ENCODE measurements at regions not wholly inside any gene's neighbourhood (a gene's known extent, or its start where the extent isn't known, plus 50 kb on each side); places are given as distances from the start of the nearest gene placed in this dataset.

DNA sequence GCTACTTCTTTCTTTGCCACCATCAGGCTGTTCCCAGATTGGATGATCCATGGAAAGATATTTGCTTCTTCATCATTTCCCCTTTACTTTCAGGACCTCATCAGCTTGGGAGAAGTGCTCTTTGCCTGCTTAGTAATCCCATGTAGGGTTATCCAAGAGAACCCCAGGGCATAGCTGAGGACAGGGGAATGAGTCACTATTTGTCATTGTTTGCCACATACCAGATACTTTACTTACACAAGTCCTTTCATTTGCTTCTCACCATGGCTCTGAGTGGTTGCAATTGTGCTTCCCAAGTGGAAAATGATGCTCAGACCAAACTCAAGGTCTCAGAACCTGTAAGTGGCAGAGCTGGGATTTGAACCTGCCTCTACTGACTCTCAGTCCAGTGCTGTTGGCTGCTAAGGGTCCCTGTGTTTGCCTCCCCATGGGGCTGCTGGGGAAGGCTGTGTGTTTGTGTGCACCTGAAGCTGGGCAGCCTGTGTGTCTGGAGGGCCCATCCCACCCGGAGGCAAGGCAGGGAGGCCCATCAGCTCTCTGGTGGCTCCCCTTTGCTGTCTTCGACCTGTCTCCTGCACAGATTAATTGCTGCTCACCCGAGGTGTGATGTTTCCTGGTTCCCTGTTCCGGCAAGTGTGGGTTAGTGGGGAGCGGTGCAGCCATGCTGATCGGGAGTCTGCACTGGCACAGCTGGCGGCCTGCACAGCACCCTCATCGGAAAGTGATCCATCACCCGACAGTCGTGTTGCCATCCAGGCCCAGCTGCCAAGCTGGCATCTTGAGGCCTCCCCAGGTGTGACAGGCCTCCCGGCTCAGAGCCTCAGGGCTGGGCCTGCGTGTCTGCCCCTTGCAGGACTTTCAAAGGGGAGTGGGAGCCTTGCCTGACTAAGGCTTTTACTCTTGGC, 228.8 kb downstream of the DHX35 start:
- no peak for DNase-seq (ENCODE audit: extremely low spot score)
- ChIA-PET POLR2A (no interaction called here), CTCF (interaction anchor here (0.9 to 1.5 kb wide), 2 partner anchors 11 to 78 kb away, joined by 3 read pairs; no protein-coding TSS in a partner anchor)
- TF ChIP-seq, protein P1, sequence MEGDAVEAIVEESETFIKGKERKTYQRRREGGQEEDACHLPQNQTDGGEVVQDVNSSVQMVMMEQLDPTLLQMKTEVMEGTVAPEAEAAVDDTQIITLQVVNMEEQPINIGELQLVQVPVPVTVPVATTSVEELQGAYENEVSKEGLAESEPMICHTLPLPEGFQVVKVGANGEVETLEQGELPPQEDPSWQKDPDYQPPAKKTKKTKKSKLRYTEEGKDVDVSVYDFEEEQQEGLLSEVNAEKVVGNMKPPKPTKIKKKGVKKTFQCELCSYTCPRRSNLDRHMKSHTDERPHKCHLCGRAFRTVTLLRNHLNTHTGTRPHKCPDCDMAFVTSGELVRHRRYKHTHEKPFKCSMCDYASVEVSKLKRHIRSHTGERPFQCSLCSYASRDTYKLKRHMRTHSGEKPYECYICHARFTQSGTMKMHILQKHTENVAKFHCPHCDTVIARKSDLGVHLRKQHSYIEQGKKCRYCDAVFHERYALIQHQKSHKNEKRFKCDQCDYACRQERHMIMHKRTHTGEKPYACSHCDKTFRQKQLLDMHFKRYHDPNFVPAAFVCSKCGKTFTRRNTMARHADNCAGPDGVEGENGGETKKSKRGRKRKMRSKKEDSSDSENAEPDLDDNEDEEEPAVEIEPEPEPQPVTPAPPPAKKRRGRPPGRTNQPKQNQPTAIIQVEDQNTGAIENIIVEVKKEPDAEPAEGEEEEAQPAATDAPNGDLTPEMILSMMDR (IDR thresholded peaks at IDR 0.05; ENCODE audit: control extremely low read depth, extremely low read depth, low read depth, missing control alignments): no peak

DNA sequence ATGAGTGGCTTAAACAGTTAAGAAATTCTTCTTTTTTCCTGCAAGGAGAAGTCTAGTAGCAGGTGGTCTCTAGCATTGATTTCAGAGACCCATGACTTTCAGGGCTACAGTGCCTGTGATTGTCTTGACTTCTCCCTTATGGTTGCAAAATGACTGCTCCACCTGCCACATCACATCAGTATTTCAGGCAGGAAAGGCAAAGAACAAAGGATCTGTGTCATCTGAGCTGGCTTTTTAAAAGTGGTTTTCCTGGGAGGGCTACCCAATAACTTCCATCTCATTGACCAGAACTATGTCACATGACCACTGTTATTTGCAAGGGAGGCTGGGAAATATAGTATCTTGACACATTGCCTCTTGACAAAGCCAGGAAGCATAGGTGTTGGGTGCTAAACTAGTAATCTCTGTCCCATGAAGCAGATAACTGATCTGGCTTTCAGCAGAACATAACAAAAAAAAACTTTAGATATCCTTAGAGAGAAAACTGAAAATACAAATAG, 226.2 kb downstream of the DHX35 start:
- no peak for DNase-seq (ENCODE audit: extremely low spot score)
- ChIA-PET CTCF (no interaction called here), POLR2A (no interaction called here)
- TF ChIP-seq, protein P1 (IDR thresholded peaks at IDR 0.05; ENCODE audit: control extremely low read depth, extremely low read depth, low read depth, missing control alignments): no peak

DNA sequence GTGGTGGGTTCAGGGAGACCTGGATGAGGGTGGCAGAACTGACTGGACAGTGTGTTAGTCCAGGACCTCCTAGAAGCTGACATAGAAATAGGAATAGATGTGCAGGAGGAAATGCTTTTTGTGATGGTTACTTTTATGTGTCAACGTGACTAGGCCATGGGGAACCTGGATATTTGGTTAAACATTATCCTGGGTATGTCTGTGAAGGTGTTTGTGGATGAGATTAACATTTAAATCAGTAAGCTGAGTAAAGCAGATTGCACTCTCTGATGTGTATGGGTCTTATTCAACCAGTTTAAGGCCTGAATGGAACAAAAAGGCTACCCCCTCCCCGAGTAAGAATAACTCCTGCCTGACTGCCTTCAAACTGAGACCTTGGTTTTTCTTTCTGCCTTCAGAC, 219.3 kb downstream of the DHX35 start:
- ChIA-PET POLR2A (no interaction called here), CTCF (no interaction called here)
- DNase-seq (ENCODE audit: extremely low spot score): no peak
- TF ChIP-seq, protein P1 (IDR thresholded peaks at IDR 0.05; ENCODE audit: control extremely low read depth, extremely low read depth, low read depth, missing control alignments): no peak

DNA sequence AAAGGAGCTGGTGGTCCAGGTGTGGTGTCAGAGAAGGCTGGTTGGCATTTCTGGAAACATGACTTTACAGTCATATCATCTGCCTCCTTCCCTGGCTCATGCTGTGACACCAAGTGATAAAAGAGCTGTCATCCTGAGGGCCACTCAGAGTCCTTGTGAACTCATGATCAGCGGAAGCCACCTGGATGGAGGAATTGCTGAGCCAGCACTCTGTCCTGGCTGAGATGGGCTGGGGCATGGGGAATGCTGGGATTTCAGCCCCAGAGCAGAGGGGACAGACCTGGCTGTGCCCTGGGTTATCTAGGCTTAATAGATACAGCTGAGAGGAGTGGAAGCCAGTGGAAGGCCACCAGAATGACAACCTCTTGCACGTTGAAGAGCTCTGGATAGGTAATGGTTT, 214.3 kb downstream of the DHX35 start:
- ChIA-PET CTCF (no interaction called here), POLR2A (no interaction called here)
- no peak for DNase-seq (ENCODE audit: extremely low spot score)
- TF ChIP-seq, protein P1 (IDR thresholded peaks at IDR 0.05; ENCODE audit: control extremely low read depth, extremely low read depth, low read depth, missing control alignments): no peak

DNA sequence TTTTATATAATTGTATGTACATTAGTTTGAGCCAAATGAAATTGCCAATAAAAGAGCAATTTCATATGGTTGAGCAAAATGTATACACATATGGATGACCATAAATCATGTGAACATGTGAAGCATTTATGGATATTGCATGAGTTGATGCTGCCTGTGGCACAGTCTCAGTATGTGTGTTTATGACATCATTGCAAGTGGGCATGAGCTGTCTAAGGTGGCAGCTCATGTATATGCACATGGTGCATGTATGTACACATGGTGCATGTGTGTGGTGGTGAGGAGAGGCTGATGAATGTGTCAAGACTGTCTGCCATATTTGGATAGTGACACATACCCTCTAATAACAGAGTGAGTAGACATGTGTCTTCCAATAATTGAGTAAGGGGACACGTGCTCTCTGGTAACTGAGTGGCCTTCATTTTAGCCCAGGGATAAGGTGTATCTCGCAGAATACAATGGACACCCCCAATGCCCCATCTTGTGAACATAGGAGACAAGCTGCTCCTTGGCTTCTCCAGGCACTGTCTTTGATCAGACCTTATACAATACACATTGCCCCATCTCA, 208.8 kb downstream of the DHX35 start:
- TF ChIP-seq, protein P1 (IDR thresholded peaks at IDR 0.05; ENCODE audit: control extremely low read depth, extremely low read depth, low read depth, missing control alignments): no peak
- CTCF ChIA-PET: no interaction called here
- no peak for DNase-seq (ENCODE audit: extremely low spot score)
- POLR2A ChIA-PET: no interaction called here

DNA sequence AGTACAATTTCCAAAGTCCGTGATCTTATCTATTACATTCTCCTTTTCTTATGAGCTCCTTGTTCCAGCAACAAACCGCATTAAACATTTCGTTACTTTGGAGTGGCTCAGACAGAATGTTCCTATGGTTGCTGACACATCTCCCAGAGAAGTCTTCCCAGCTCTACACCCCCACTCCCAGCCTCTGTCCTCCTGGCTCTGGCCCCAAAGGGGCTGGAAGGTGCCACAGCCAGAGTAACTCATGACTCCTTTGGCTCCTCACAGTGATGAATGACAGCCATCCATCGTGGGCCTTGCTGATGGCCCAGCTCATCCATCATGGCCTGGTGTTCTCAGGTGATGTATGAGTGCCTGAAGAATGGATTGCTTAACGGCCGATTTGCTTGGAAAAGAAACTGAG, 203.0 kb downstream of the DHX35 start:
- TF ChIP-seq, protein P1 (IDR thresholded peaks at IDR 0.05; ENCODE audit: control extremely low read depth, extremely low read depth, low read depth, missing control alignments): no peak
- CTCF ChIA-PET: interaction anchor here (1.9 kb wide), 1 partner anchor 24 kb away, joined by 5 read pairs; no protein-coding TSS in a partner anchor

More for the DNA sequence above, 203.0 kb downstream of the DHX35 start:
- DNase-seq (ENCODE audit: extremely low spot score): no peak
- POLR2A ChIA-PET: no interaction called here

Data from GM10248 (cell line).